Psoas muscle (tissue), 7 donors: ENCODE measurements at regions not wholly inside any gene's neighbourhood (a gene's known extent, or its start where the extent isn't known, plus 50 kb on each side); places are given as distances from the start of the nearest gene placed in this dataset.

Experiments
- ATAC-seq, 4 donors: fragments of 200-7000 bp; cut with Tn5 transposase; one replicate each; pipeline ENCODE4 v1.9.1; 2020; ENCODE audit warnings: moderate library complexity in 3 of 4, mild to moderate bottlenecking in 2 of 4
- DNase-seq, 2 donors: peaks; one replicate each; pipeline ENCODE4 v3.0.0-alpha.2; 2020
- H3K27ac ChIP-seq: fragments of 200-600 bp; one replicate; pipeline ENCODE4 v1.8.0; 2022
- H3K27me3 ChIP-seq, 3 donors: fragments of 200-600 bp in 1 of 3; one replicate each; pipeline versions ENCODE4 v1.6.1 to v1.8.0; 2013 to 2022; ENCODE audit warnings: low read length in 2 of 3, mild to moderate bottlenecking in 2 of 3, moderate library complexity in 1 of 3; ENCODE audit not compliant: insufficient read depth in 3 of 3
- H3K36me3 ChIP-seq, 2 donors: fragments of 200-600 bp in 1 of 2; one replicate each; pipeline versions ENCODE4 v1.6.1 to v1.8.0; 2013 to 2022; ENCODE audit warnings: low read depth in 1 of 2, mild to moderate bottlenecking in 1 of 2, moderate library complexity in 1 of 2; ENCODE audit not compliant: insufficient read depth in 1 of 2
- H3K4me1 ChIP-seq: fragments of 200-600 bp; one replicate; pipeline ENCODE4 v1.8.0; 2022
- H3K4me3 ChIP-seq: fragments of 200-600 bp; one replicate; pipeline ENCODE4 v1.8.0; 2022; ENCODE audit warnings: mild to moderate bottlenecking
- H3K9me3 ChIP-seq: fragments of 200-600 bp; one replicate; pipeline ENCODE4 v1.8.0; 2022
- WGBS, 3 donors: extraction: QIAGEN DNeasy Blood & Tissue Kit; methylation state at CpG; one replicate each; pipeline versions ENCODE4 v1.1.6 to v1.1.7; 2013; 5-methylcytosine and 5-hydroxymethylcytosine counted together
- intact Hi-C, 2 donors: fragments of 100-400 bp; cut with DNase I; formaldehyde crosslinking; loops; one replicate each; pipeline versions ENCODE4 v1.11.0 to v1.14.2; 2022
- TF ChIP-seq, protein P1 (sequence below): fragments of 200-600 bp; IDR thresholded peaks from one replicate; pipeline ENCODE4 v1.8.0; 2022; ENCODE audit warnings: antibody characterized with exemption
- donor health status: healthy with polysubstance abuse.
- donor health status: DM: no; HTN: no; CAD: no; lungs with moderate emphysema.
- donor health status: Bipolar disorder and iron deficiency.
- donor health status: healthy.
- donor health status: DM: yes; HTN: yes; CAD: no.
- donor health status: DM: no; HTN: no; CAD: no.
- donor health status: DM: yes; HTN: yes; CAD: no.

DNA sequence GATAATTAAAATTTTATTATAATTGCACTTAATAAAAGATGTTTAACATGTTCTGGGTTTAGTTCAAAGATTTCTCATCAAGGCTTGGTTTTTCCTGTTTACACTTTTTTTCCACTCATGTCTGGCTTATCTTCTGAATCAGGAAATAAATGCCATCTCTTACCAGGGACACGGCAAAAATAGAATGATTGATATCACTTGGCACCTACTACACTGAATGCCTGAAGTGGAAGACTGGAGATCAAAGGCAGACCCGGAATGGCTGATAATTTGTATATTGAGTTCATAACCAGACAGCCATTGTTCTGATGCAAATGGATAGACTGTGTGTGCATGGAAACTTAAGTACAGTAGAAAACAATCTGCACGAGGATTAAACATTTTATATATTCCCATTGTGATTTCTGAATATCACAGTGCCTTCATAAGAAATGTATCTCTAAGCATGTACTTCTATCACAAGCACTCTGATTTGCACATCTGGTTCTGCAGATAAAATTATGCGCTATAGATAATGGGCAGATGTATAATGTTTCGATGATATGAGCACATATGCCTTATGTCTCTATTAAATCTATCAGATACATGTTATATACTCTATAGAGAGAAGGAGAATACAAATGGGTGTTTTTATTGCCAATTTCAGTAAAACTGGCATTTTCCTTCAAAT, 304.8 kb downstream of the RND3 start:
- Histone ChIP-seq H3K36me3 (no peaks in the 10 kb centered on the region), H3K9me3 (no peaks in the 10 kb centered on the region), H3K4me3 (no peak overlapping the region), H3K4me1 (no peaks in the 10 kb centered on the region), H3K27ac (no peak overlapping the region), H3K27me3 (no peaks in the 10 kb centered on the region)
- no peak for DNase-seq
- TF ChIP-seq, protein P1, sequence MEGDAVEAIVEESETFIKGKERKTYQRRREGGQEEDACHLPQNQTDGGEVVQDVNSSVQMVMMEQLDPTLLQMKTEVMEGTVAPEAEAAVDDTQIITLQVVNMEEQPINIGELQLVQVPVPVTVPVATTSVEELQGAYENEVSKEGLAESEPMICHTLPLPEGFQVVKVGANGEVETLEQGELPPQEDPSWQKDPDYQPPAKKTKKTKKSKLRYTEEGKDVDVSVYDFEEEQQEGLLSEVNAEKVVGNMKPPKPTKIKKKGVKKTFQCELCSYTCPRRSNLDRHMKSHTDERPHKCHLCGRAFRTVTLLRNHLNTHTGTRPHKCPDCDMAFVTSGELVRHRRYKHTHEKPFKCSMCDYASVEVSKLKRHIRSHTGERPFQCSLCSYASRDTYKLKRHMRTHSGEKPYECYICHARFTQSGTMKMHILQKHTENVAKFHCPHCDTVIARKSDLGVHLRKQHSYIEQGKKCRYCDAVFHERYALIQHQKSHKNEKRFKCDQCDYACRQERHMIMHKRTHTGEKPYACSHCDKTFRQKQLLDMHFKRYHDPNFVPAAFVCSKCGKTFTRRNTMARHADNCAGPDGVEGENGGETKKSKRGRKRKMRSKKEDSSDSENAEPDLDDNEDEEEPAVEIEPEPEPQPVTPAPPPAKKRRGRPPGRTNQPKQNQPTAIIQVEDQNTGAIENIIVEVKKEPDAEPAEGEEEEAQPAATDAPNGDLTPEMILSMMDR, result no peak
- intact Hi-C loops, result no loop called here
- 62 to 67% (median 64%) methylated on average over 5 of the region's 5 CpGs for WGBS, 3 donors
- ATAC-seq, result no peak

DNA sequence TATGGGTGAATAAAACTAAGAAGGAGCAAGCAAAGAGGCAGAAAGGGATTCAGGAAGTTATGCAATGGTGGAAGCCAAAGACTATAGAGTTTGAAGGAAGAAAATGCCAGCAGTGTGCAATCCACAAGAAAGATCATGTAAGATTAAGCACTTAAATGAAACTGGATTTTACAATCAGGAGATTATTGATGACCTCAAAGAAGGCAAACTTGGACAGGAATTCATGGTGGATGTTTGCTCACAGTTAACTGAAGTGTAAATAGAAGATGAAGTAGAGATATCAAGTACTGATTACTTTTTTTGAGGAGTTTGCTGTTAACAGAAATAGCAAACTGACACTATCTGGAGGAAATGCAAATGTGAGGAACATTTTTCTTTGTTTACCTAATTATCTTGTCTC, 308.9 kb downstream of the RND3 start:
- H3K27me3 ChIP-seq, result no peaks in the 10 kb centered on the region
- H3K4me1 ChIP-seq, result no peaks in the 10 kb centered on the region
- TF ChIP-seq, protein P1, result no peak
- DNase-seq (no peak), ATAC-seq (no peak)
- no peaks in the 10 kb centered on the region for H3K36me3 ChIP-seq
- H3K4me3 ChIP-seq, result no peak overlapping the region
- intact Hi-C loops, result no loop called here
- no peak overlapping the region for H3K27ac ChIP-seq
- H3K9me3 ChIP-seq, result no peaks in the 10 kb centered on the region

DNA sequence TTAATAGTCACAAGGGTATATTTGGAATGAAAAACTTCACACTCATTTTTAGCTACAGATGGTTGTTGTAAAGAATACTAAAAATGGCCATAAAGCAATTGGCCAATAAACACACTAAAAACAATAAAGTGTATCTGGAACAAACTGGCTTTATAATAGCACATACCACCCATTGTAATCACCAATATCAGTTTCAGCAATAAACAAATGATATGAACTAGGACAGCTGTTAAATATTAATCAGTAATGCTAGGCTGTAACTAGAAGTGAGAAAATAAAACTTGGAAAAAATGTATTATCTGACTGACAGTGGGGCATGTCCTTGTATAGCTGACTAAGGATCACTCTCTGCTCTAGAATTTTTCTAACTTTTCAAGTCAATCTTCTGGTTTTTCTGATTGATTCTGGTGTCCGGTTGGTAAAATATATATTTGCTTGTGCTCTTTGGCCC, 312.5 kb downstream of the RND3 start:
- WGBS, 3 donors, result 67 to 74% (median 69%) methylated on average over 1 of the region's 1 CpG
- no peaks in the 10 kb centered on the region for H3K36me3 ChIP-seq
- intact Hi-C loops, result no loop called here
- TF ChIP-seq, protein P1, result no peak
- DNase-seq (no peak), ATAC-seq (no peak)
- H3K4me1 ChIP-seq, result no peaks in the 10 kb centered on the region
- H3K9me3 ChIP-seq, result no peaks in the 10 kb centered on the region
- no peak overlapping the region for H3K4me3 ChIP-seq
- H3K27ac ChIP-seq, result no peak overlapping the region
- no peaks in the 10 kb centered on the region for H3K27me3 ChIP-seq

DNA sequence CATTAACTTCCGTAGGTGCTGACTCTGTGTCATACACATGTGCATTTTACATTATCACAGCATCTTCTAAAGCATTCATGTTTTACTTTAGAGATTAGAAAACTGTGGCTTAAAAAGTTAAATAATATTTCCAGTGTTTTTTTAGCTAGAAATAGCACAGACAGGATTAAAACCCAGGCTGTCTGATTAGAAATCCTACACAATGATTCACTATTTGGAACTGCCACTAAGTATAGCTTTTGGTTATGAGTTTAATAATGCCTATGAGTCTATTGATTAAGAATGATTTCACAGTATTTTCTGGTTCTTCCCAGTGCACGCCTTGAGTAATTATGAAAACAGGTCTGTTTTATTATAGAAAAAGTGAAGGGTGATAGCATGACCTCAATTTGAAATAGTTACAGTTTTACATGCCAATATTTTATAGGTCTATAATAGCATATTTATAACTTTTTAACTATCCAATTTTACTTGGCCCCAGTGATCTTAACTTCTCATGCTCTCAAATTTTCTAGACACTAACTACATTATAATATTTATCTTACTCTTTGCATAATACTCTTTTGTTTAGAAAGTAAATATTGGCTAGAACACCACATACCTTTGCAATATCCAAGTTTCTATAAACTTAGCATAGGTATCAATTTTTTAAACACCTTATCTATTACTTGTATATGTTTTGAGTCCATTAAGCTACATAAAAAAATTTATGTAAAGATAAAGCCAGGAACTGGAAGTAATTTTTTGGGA, 313.2 kb downstream of the RND3 start:
- no peak for DNase-seq
- Histone ChIP-seq H3K27ac (no peak overlapping the region), H3K9me3 (no peaks in the 10 kb centered on the region), H3K36me3 (no peaks in the 10 kb centered on the region), H3K27me3 (no peaks in the 10 kb centered on the region), H3K4me1 (no peaks in the 10 kb centered on the region), H3K4me3 (no peak overlapping the region)
- ATAC-seq, result no peak
- TF ChIP-seq, protein P1, result no peak
- WGBS, 3 donors, result 77 to 90% (median 87%) methylated on average over 2 of the region's 2 CpGs
- intact Hi-C loops, result no loop called here
